SK-N-SH (cell line): ENCODE measurements at regions not wholly inside any gene's neighbourhood (a gene's known extent, or its start where the extent isn't known, plus 50 kb on each side); places are given as distances from the start of the nearest gene placed in this dataset.

Experiments
- CTCF ChIA-PET: fragments of 300-600, 350-600 bp; formaldehyde crosslinking; extraction: SDS; loops from one replicate; lab custom pipeline; 2021; lab: Yijun Ruan, JAX
- POLR2A ChIA-PET: fragments of 350-600 bp; sonication (Branson Sonifier 250); formaldehyde crosslinking; extraction: SDS; loops from one replicate; lab custom pipeline; 2020; ENCODE audit warnings: antibody characterized with exemption, inconsistent platforms; lab: Yijun Ruan, JAX
- DNase-seq: peaks from one replicate; pipeline ENCODE4 v3.0.0; 2012
- H2AFZ ChIP-seq: fragments of 200-600 bp; sonication (generic); 2 replicates; pipeline ENCODE4 v1.8.1; 2016; ENCODE audit warnings: antibody characterized with exemption, mild to moderate bottlenecking, low read depth
- H3F3A ChIP-seq: fragments of 200-600 bp; sonication (generic); replicated peaks from 2 replicates; pipeline ENCODE3; 2016; ENCODE audit warnings: antibody characterized with exemption, mild to moderate bottlenecking; ENCODE audit not compliant: insufficient read depth
- H3K27ac ChIP-seq, 2 experiments: fragments of 200-500 bp in 1 of 2; fragments of 200-600 bp in 1 of 2; sonication (Bioruptor generic) in 1 of 2; sonication (generic), shearing (Covaris generic) in 1 of 2; 2 replicates each; pipeline versions ENCODE4 v1.5.1 to v1.6.1; 2014 to 2016; ENCODE audit warnings: low read depth in 2 of 2, inconsistent platforms in 1 of 2, low read length in 1 of 2, mild to moderate bottlenecking in 1 of 2, mixed read lengths in 1 of 2
- H3K27me3 ChIP-seq: fragments of 200-600 bp; sonication (generic), shearing (Covaris generic); 2 replicates; pipeline ENCODE4 v1.6.1; 2016; ENCODE audit warnings: mixed run types; ENCODE audit not compliant: insufficient read depth
- H3K36me3 ChIP-seq, 2 experiments: fragments of 200-500 bp in 1 of 2; fragments of 200-600 bp in 1 of 2; sonication (Bioruptor generic) in 1 of 2; sonication (generic) in 1 of 2; replicated peaks in 1 of 2; 2 replicates each; pipeline versions ENCODE3 to v1.5.1; 2014 to 2016; ENCODE audit warnings: low read length in 1 of 2, mild to moderate bottlenecking in 1 of 2; ENCODE audit not compliant: insufficient read depth in 2 of 2, control insufficient read depth in 1 of 2
- H3K4me1 ChIP-seq, 2 experiments: fragments of 200-500 bp in 1 of 2; fragments of 200-600 bp in 1 of 2; sonication (Bioruptor generic) in 1 of 2; sonication (generic), shearing (Covaris generic) in 1 of 2; 2 replicates each; pipeline versions ENCODE4 v1.5.1 to v1.6.1; 2014 to 2016; ENCODE audit warnings: low read depth in 1 of 2, low read length in 1 of 2, mixed run types in 1 of 2; ENCODE audit not compliant: insufficient read depth in 2 of 2, control insufficient read depth in 1 of 2
- H3K4me2 ChIP-seq: fragments of 200-600 bp; sonication (generic), shearing (Covaris generic); 2 replicates; pipeline ENCODE4 v1.6.1; 2017; ENCODE audit warnings: mixed run types
- H3K4me3 ChIP-seq, 2 experiments: fragments of 200-500 bp in 1 of 2; fragments of 200-600 bp in 1 of 2; sonication (Bioruptor generic) in 1 of 2; sonication (generic), shearing (Covaris generic) in 1 of 2; 2 replicates each; pipeline versions ENCODE4 v1.5.1 to v1.8.1; 2014 to 2016; ENCODE audit warnings: low read depth in 2 of 2, inconsistent platforms in 1 of 2, low read length in 1 of 2, mild to moderate bottlenecking in 1 of 2, mixed read lengths in 1 of 2, moderate library complexity in 1 of 2
- H3K79me2 ChIP-seq: fragments of 200-600 bp; sonication (generic); 2 replicates; pipeline ENCODE4 v1.8.1; 2017; ENCODE audit warnings: mild to moderate bottlenecking; ENCODE audit not compliant: insufficient read depth
- H3K9ac ChIP-seq: fragments of 200-600 bp; sonication (generic); 2 replicates; pipeline ENCODE4 v1.6.1; 2017; ENCODE audit warnings: mixed run types
- H3K9me2 ChIP-seq: fragments of 200-600 bp; sonication (generic); 2 replicates; pipeline ENCODE4 v1.6.1; 2017; ENCODE audit warnings: mixed run types
- H3K9me3 ChIP-seq: fragments of 200-600 bp; sonication (generic); 2 replicates; pipeline ENCODE4 v1.6.1; 2017; ENCODE audit warnings: mixed run types, mild to moderate bottlenecking, moderate library complexity
- H4K20me1 ChIP-seq: fragments of 200-600 bp; sonication (generic); 2 replicates; pipeline ENCODE4 v1.6.1; 2017; ENCODE audit warnings: mild to moderate bottlenecking, mixed run types; ENCODE audit not compliant: insufficient read depth
- CTCF ChIP-seq: fragments of 200-600 bp; sonication (generic); IDR thresholded peaks from 2 replicates; pipeline ENCODE4 v1.6.1; 2017; ENCODE audit warnings: antibody characterized with exemption, mild to moderate bottlenecking, moderate library complexity
- EP300 ChIP-seq, 2 experiments: IDR thresholded peaks; 2 replicates each; pipeline versions ENCODE4 v1.4.0 to v1.6.1; 2012; ENCODE audit warnings: borderline replicate concordance in 1 of 2, low read depth in 1 of 2, low read length in 1 of 2
- EZH2phosphoT487 ChIP-seq: fragments of 200-600 bp; sonication (generic); IDR thresholded peaks from 2 replicates; pipeline ENCODE4 v1.6.1; 2017; ENCODE audit warnings: low read depth, mixed run types, mild to moderate bottlenecking, antibody characterized with exemption, moderate library complexity, borderline replicate concordance
- FOSL2 ChIP-seq: IDR thresholded peaks from 2 replicates; pipeline ENCODE4 v1.4.0; 2012; ENCODE audit warnings: low read depth, mild to moderate bottlenecking, moderate library complexity, borderline replicate concordance
- FOXJ3 ChIP-seq: sonication (generic); formaldehyde crosslinking; IDR thresholded peaks from 2 replicates; pipeline ENCODE4 v1.5.1; 2020; ENCODE audit warnings: mild to moderate bottlenecking, missing genetic modification reagents
- FOXM1 ChIP-seq: IDR thresholded peaks from 2 replicates; pipeline ENCODE4 v1.4.0; 2012; ENCODE audit warnings: low read depth, mild to moderate bottlenecking
- MAX ChIP-seq: IDR thresholded peaks from 2 replicates; pipeline ENCODE4 v1.4.0; 2012; ENCODE audit warnings: low read depth
- MEF2A ChIP-seq: IDR thresholded peaks from 2 replicates; pipeline ENCODE4 v1.4.0; 2012; ENCODE audit warnings: low read depth, borderline replicate concordance
- NFIC ChIP-seq: IDR thresholded peaks from 2 replicates; pipeline ENCODE4 v1.4.0; 2012; ENCODE audit warnings: borderline replicate concordance
- RAD21 ChIP-seq: IDR thresholded peaks from 2 replicates; pipeline ENCODE4 v1.6.1; 2012; ENCODE audit warnings: mild to moderate bottlenecking, low read length
- RXRA ChIP-seq: IDR thresholded peaks from 2 replicates; pipeline ENCODE4 v1.4.0; 2012; ENCODE audit warnings: low read depth, mild to moderate bottlenecking, borderline replicate concordance
- SIN3A ChIP-seq: IDR thresholded peaks from 2 replicates; pipeline ENCODE4 v1.6.1; 2012; ENCODE audit warnings: low read depth, mild to moderate bottlenecking, low read length, moderate library complexity, borderline replicate concordance
- SMC3 ChIP-seq: IDR thresholded peaks from 2 replicates; pipeline ENCODE4 v1.6.1; 2012; ENCODE audit warnings: low read depth, low read length, improper control_type of control experiment
- USF1 ChIP-seq: IDR thresholded peaks from 2 replicates; pipeline ENCODE4 v1.4.0; 2012; ENCODE audit warnings: low read depth, borderline replicate concordance
- YY1 ChIP-seq: IDR thresholded peaks from 2 replicates; pipeline ENCODE4 v1.4.0; 2012; ENCODE audit warnings: low read depth, mild to moderate bottlenecking
- ZBTB33 ChIP-seq: IDR thresholded peaks from 2 replicates; pipeline ENCODE4 v1.4.0; 2012; ENCODE audit warnings: low read depth, borderline replicate concordance

- peak; percentile 2 for DNase-seq
- Histone ChIP-seq H3K4me2 (no peak overlapping the region), H2AFZ (no peak overlapping the region), H3K27me3 (no peaks in the 10 kb centered on the region), H3K9ac (no peak overlapping the region), H3K9me2 (0 out of 2 replicates have a peak, but pooled peaks cover 2% of the 10 kb centered on the region), H3K27ac (peak overlapping the region in 1 of 2 experiments; percentile 71; a peak in 1 of 4 replicates), H4K20me1 (no peaks in the 10 kb centered on the region), H3K4me3 (no peak overlapping the region), H3K36me3 (peaks cover 0 to 2% of the 10 kb centered on the region in 2 experiments), H3K9me3 (no peaks in the 10 kb centered on the region; the same call in 1 of the 2 replicates), H3K4me1 (no peaks in the 10 kb centered on the region; a peak in 2 of 4 replicates), H3F3A (no peaks in the 10 kb centered on the region), H3K79me2 (no peaks in the 10 kb centered on the region)
- TF ChIP-seq SIN3A (no peak), RXRA (no peak), EP300 (IDR thresholded peaks at IDR 0.05; ENCODE audit: borderline replicate concordance in 1 of 2, low read depth in 1 of 2, low read length in 1 of 2) (no peak; a peak in 1 of 4 replicates), RAD21 (peak; percentile 69), CTCF (peak; percentile 43), EZH2phosphoT487 (no peak), USF1 (no peak), MEF2A (no peak), YY1 (no peak), ZBTB33 (no peak), MAX (no peak), FOXJ3 (CRISPR knock-in tag) (no peak), FOXM1 (no peak), FOSL2 (no peak), NFIC (no peak), SMC3 (peak; percentile 21; the same call in 1 of the 2 replicates)
- ChIA-PET CTCF (interaction anchor here (0.8 to 1.3 kb wide), 6 partner anchors 15 to 1271 kb away, joined by 3 read pairs; partner anchors contain the start of gene OLFM3), POLR2A (no interaction called here)
These were observed 317.3 kb downstream of the COL11A1 start for GRCh38 chr1:102790997-102791396.
